IMR-90 (cell line): ENCODE measurements at regions not wholly inside any gene's neighbourhood (a gene's known extent, or its start where the extent isn't known, plus 50 kb on each side); places are given as distances from the start of the nearest gene placed in this dataset.

Experiments used
- ATAC-seq: fragments of 200-7000 bp; cut with Tn5 transposase; 2 replicates; pipeline ENCODE4 v1.9.1; 2020; ENCODE audit warnings: low read depth, mild to moderate bottlenecking, moderate library complexity
- BruUV-seq: library from RNA; stranded (reverse); fragments of 400-500 nt; replicated peaks from 2 replicates; lab custom pipeline; 2021; lab: Mats Ljungman, UMichigan
- CTCF ChIA-PET: fragments of 300-600 bp; formaldehyde crosslinking; extraction: SDS; loops from one replicate; lab custom pipeline; 2021; ENCODE audit warnings: antibody characterized with exemption; lab: Yijun Ruan, JAX
- POLR2A ChIA-PET: fragments of 300-600 bp; sonication (Branson Sonifier 250); formaldehyde crosslinking; loops from one replicate; lab custom pipeline; 2022; ENCODE audit warnings: antibody characterized with exemption; ENCODE audit not compliant: unreplicated experiment; lab: Charles Lee
- DNase-seq: peaks from one replicate; pipeline ENCODE4 v3.0.0; 2013
- H2AFZ ChIP-seq: replicated peaks from 2 replicates; pipeline ENCODE3; 2013; ENCODE audit warnings: low read length, mild to moderate bottlenecking; ENCODE audit not compliant: poor library complexity
- H2AK5ac ChIP-seq: 2 replicates; pipeline ENCODE4 v1.6.1; 2013; ENCODE audit warnings: low read depth, low read length, inconsistent platforms
- H2AK9ac ChIP-seq: replicated peaks from 2 replicates; pipeline ENCODE3; 2013; ENCODE audit warnings: mild to moderate bottlenecking, low read depth, low read length, moderate library complexity; ENCODE audit not compliant: poor library complexity
- H2BK120ac ChIP-seq: 2 replicates; pipeline ENCODE4 v1.6.1; 2013; ENCODE audit warnings: low read depth, low read length, inconsistent platforms
- H2BK15ac ChIP-seq: 3 replicates; pipeline ENCODE4 v1.6.1; 2013; ENCODE audit warnings: low read depth, low read length, inconsistent platforms
- H2BK20ac ChIP-seq: 2 replicates; pipeline ENCODE4 v1.6.1; 2013; ENCODE audit warnings: low read depth, mild to moderate bottlenecking, inconsistent platforms, low read length, moderate library complexity
- H2BK5ac ChIP-seq: 2 replicates; pipeline ENCODE4 v1.6.1; 2013; ENCODE audit warnings: mild to moderate bottlenecking, low read depth, low read length, inconsistent platforms; ENCODE audit not compliant: poor library complexity, severe bottlenecking
- H3K14ac ChIP-seq: replicated peaks from 2 replicates; pipeline ENCODE4 v1.6.1; 2013; ENCODE audit warnings: low read depth, low read length, inconsistent platforms
- H3K18ac ChIP-seq: 2 replicates; pipeline ENCODE4 v1.6.1; 2013; ENCODE audit warnings: low read depth, low read length, control low read depth
- H3K23ac ChIP-seq: 2 replicates; pipeline ENCODE4 v1.6.1; 2013; ENCODE audit warnings: low read depth, low read length, inconsistent platforms
- H3K27ac ChIP-seq: 2 replicates; pipeline ENCODE4 v1.5.1; 2013; ENCODE audit warnings: mild to moderate bottlenecking, control low read depth, low read length; ENCODE audit not compliant: insufficient read depth
- H3K27me3 ChIP-seq: 2 replicates; pipeline ENCODE4 v1.6.1; 2013; ENCODE audit warnings: low read length; ENCODE audit not compliant: control insufficient read depth, insufficient read depth
- H3K36me3 ChIP-seq: 2 replicates; pipeline ENCODE4 v1.6.1; 2013; ENCODE audit warnings: low read length, mixed read lengths; ENCODE audit not compliant: control insufficient read depth, insufficient read depth
- H3K4ac ChIP-seq: 2 replicates; pipeline ENCODE4 v1.6.1; 2013; ENCODE audit warnings: low read depth, low read length, inconsistent platforms
- H3K4me1 ChIP-seq: 2 replicates; pipeline ENCODE4 v1.6.1; 2013; ENCODE audit warnings: low read length, mixed read lengths; ENCODE audit not compliant: control insufficient read depth, insufficient read depth
- H3K4me2 ChIP-seq: 2 replicates; pipeline ENCODE4 v1.6.1; 2013; ENCODE audit warnings: low read depth, mild to moderate bottlenecking, control low read depth, low read length, moderate library complexity
- H3K4me3 ChIP-seq: 2 replicates; pipeline ENCODE4 v1.5.1; 2013; ENCODE audit warnings: low read depth, mild to moderate bottlenecking, control low read depth, low read length, moderate library complexity; ENCODE audit not compliant: insufficient read depth
- H3K56ac ChIP-seq: 2 replicates; pipeline ENCODE4 v1.6.1; 2013; ENCODE audit warnings: low read length, inconsistent platforms; ENCODE audit not compliant: insufficient read depth; ENCODE audit errors: extremely low read depth
- H3K79me1 ChIP-seq, 2 experiments: 2 replicates each; pipeline ENCODE4 v1.6.1; 2013; ENCODE audit warnings: low read length in 2 of 2, inconsistent platforms in 1 of 2, low read depth in 1 of 2
- H3K9ac ChIP-seq: 2 replicates; pipeline ENCODE4 v1.6.1; 2013; ENCODE audit warnings: low read depth, low read length, control low read depth
- H3K9me1 ChIP-seq: 2 replicates; pipeline ENCODE4 v1.6.1; 2013; ENCODE audit warnings: low read length, inconsistent platforms; ENCODE audit not compliant: insufficient read depth
- H3K9me3 ChIP-seq: 2 replicates; pipeline ENCODE4 v1.6.1; 2013; ENCODE audit warnings: low read length; ENCODE audit not compliant: control insufficient read depth, insufficient read depth
- H4K20me1 ChIP-seq: 2 replicates; pipeline ENCODE4 v1.6.1; 2013; ENCODE audit warnings: low read length, inconsistent platforms; ENCODE audit not compliant: insufficient read depth
- H4K5ac ChIP-seq: 2 replicates; pipeline ENCODE4 v1.6.1; 2013; ENCODE audit warnings: mild to moderate bottlenecking, low read depth, low read length, control low read depth
- H4K8ac ChIP-seq, 2 experiments: 2 replicates each; pipeline ENCODE4 v1.6.1; 2013; ENCODE audit warnings: low read depth in 2 of 2, low read length in 2 of 2, control low read depth in 1 of 2, inconsistent platforms in 1 of 2
- H4K91ac ChIP-seq: 2 replicates; pipeline ENCODE4 v1.6.1; 2013; ENCODE audit warnings: low read depth, low read length, inconsistent platforms; ENCODE audit not compliant: insufficient read depth
- BHLHE40 ChIP-seq: fragments of 150-350 bp; IDR thresholded peaks from 2 replicates; pipeline ENCODE4 v1.6.1; 2016; ENCODE audit warnings: mild to moderate bottlenecking, low read depth, low read length
- CEBPB ChIP-seq: IDR thresholded peaks from 2 replicates; pipeline ENCODE4 v1.6.1; 2012; ENCODE audit warnings: low read depth, low read length, improper control_type of control experiment
- CHD1 ChIP-seq: IDR thresholded peaks from 2 replicates; pipeline ENCODE4 v1.6.1; 2012; ENCODE audit warnings: low read depth, low read length, improper control_type of control experiment
- CTCF ChIP-seq: conservative IDR thresholded peaks from 2 replicates; pipeline ENCODE4 v1.5.1; 2012; ENCODE audit warnings: mild to moderate bottlenecking, low read depth, low read length, improper control_type of control experiment
- FOS ChIP-seq: fragments of 150-350 bp; IDR thresholded peaks from 2 replicates; pipeline ENCODE4 v1.6.1; 2016; ENCODE audit warnings: low read depth, low read length
- MAFK ChIP-seq: IDR thresholded peaks from 2 replicates; pipeline ENCODE4 v1.6.1; 2012; ENCODE audit warnings: low read depth, low read length, improper control_type of control experiment
- MAZ ChIP-seq: IDR thresholded peaks from 2 replicates; pipeline ENCODE4 v1.6.1; 2012; ENCODE audit warnings: low read depth, mild to moderate bottlenecking, low read length, improper control_type of control experiment, moderate library complexity, borderline replicate concordance
- MXI1 ChIP-seq: IDR thresholded peaks from 2 replicates; pipeline ENCODE4 v1.6.1; 2012; ENCODE audit warnings: low read depth, mild to moderate bottlenecking, low read length, moderate library complexity, borderline replicate concordance
- NFE2L2 ChIP-seq: fragments of 150-350 bp; IDR thresholded peaks from 2 replicates; pipeline ENCODE4 v1.6.1; 2016; ENCODE audit warnings: low read depth, mild to moderate bottlenecking, low read length
- POLR2A ChIP-seq: IDR thresholded peaks from 2 replicates; pipeline ENCODE4 v1.6.1; 2012; ENCODE audit warnings: mild to moderate bottlenecking, low read depth, low read length
- RAD21 ChIP-seq: IDR thresholded peaks from 2 replicates; pipeline ENCODE4 v1.6.1; 2012; ENCODE audit warnings: low read length, improper control_type of control experiment
- RCOR1 ChIP-seq: IDR thresholded peaks from 2 replicates; pipeline ENCODE4 v1.6.1; 2012; ENCODE audit warnings: mild to moderate bottlenecking, low read length, improper control_type of control experiment; ENCODE audit not compliant: insufficient replicate concordance
- RFX5 ChIP-seq: IDR thresholded peaks from 2 replicates; pipeline ENCODE4 v1.8.0; 2012; ENCODE audit warnings: low read depth, mild to moderate bottlenecking, low read length, moderate library complexity
- SMC3 ChIP-seq: fragments of 150-350 bp; IDR thresholded peaks from 2 replicates; pipeline ENCODE4 v1.6.1; 2016; ENCODE audit warnings: low read depth, mild to moderate bottlenecking, antibody characterized with exemption, low read length, moderate library complexity
- WGBS, 2 experiments: methylation state at CpG; one replicate each; pipeline versions ENCODE4 v1.1.5 to v1.1.7; 2013; ENCODE audit warnings: missing lambda C conversion rate in 2 of 2; ENCODE audit not compliant: insufficient read length in 1 of 2; ENCODE audit errors: extremely low coverage in 2 of 2; 5-methylcytosine and 5-hydroxymethylcytosine counted together
- dilution Hi-C: fragments of 300-500 bp; cut with HindIII; formaldehyde crosslinking; loops from one replicate; pipeline ENCODE4 v1.14.3; 2018; ENCODE audit warnings: low sequenced_read_pairs; ENCODE audit not compliant: unreplicated experiment
- in situ Hi-C: fragments of 300-500 bp; cut with MboI; formaldehyde crosslinking; loops from 3 replicates; pipeline ENCODE4 v1.14.3; 2019; ENCODE audit warnings: low sequenced_read_pairs, inconsistent platforms, mixed read lengths
- intact Hi-C: fragments of 100-400 bp; cut with micrococcal nuclease; formaldehyde crosslinking; loops from 2 replicates; pipeline ENCODE4 v1.10.0; 2022
- TF ChIP-seq, protein P1 (sequence below): fragments of 150-350 bp; IDR thresholded peaks from 2 replicates; pipeline ENCODE4 v1.6.1; 2016; ENCODE audit warnings: low read depth, mild to moderate bottlenecking, low read length, moderate library complexity, borderline replicate concordance
- TF ChIP-seq, protein P2 (sequence below): fragments of 150-350 bp; IDR thresholded peaks from 2 replicates; pipeline ENCODE4 v1.6.1; 2017; ENCODE audit warnings: mild to moderate bottlenecking, antibody characterized with exemption, low read length, low read depth

DNA sequence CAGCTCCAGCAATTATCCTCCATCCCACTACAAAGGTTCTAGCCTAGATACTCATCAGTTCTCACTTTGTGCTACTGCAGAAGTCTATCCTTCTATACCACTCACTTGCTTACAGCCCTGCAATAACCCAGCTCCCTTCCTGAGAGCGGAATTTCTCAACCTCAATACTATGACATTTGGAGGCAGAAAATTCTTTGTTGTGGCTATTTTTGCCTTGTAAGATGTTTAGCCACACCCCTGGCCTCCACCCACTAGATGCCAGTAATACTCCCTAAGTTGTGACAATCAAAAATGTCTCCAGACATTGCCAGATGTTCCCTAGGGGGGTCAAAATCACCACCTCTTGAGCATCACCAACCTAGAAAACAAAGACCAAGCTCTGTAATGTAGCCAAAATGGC lies 149.5 kb downstream of the QDPR start:
- H3K4me3 ChIP-seq = no peak overlapping the region
- BruUV-seq = no TSS peak
- no peak for ATAC-seq
- no peaks in the 10 kb centered on the region for H3K36me3 ChIP-seq
- H2BK20ac ChIP-seq = no peak overlapping the region
- H3K9me3 ChIP-seq = no peaks in the 10 kb centered on the region; the same call in 1 of the 2 replicates
- 0 out of 2 replicates have a peak overlapping the region, but pooled peaks have one; percentile 1 for H3K56ac ChIP-seq
- H3K4me1 ChIP-seq = no peaks in the 10 kb centered on the region
- H3K27me3 ChIP-seq = peaks cover 19% of the 10 kb centered on the region
- ChIA-PET POLR2A (no interaction called here), CTCF (interaction anchor here (0.6 kb wide), 1 partner anchor 22 kb away, joined by 5 read pairs; no protein-coding TSS in a partner anchor)
- TF ChIP-seq RAD21 (no peak), SMC3 (no peak), BHLHE40 (no peak), RFX5 (no peak), CTCF (no peak), MXI1 (no peak), POLR2A (no peak), CHD1 (no peak), NFE2L2 (no peak), MAFK (no peak), CEBPB (no peak), FOS (no peak), RCOR1 (no peak), MAZ (no peak)
- TF ChIP-seq, protein P1, sequence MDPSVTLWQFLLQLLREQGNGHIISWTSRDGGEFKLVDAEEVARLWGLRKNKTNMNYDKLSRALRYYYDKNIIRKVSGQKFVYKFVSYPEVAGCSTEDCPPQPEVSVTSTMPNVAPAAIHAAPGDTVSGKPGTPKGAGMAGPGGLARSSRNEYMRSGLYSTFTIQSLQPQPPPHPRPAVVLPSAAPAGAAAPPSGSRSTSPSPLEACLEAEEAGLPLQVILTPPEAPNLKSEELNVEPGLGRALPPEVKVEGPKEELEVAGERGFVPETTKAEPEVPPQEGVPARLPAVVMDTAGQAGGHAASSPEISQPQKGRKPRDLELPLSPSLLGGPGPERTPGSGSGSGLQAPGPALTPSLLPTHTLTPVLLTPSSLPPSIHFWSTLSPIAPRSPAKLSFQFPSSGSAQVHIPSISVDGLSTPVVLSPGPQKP = no peak
- TF ChIP-seq, protein P2, sequence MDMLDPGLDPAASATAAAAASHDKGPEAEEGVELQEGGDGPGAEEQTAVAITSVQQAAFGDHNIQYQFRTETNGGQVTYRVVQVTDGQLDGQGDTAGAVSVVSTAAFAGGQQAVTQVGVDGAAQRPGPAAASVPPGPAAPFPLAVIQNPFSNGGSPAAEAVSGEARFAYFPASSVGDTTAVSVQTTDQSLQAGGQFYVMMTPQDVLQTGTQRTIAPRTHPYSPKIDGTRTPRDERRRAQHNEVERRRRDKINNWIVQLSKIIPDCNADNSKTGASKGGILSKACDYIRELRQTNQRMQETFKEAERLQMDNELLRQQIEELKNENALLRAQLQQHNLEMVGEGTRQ = no peak
- no peak overlapping the region for H2AFZ ChIP-seq
- H2BK5ac ChIP-seq = no peak overlapping the region
- no peak overlapping the region for H3K23ac ChIP-seq
- no peak overlapping the region for H2BK120ac ChIP-seq
- dilution Hi-C loops (no loop called here), intact Hi-C loops (no loop called here), in situ Hi-C loops (no loop called here)
- no peak overlapping the region for H3K4me2 ChIP-seq
- H3K9ac ChIP-seq = no peak overlapping the region
- H2AK5ac ChIP-seq = no peak overlapping the region
- WGBS, 2 experiments = no CpG with 5 or more reads among the region's 1 CpG
- no peak overlapping the region for H4K5ac ChIP-seq
- no peak overlapping the region for H4K91ac ChIP-seq
- H3K27ac ChIP-seq = no peak overlapping the region
- no peak overlapping the region for H3K14ac ChIP-seq
- H4K8ac ChIP-seq = no peak overlapping the region
- no peaks in the 10 kb centered on the region for H3K9me1 ChIP-seq
- DNase-seq = no peak
- no peak overlapping the region for H2AK9ac ChIP-seq
- no peak overlapping the region for H3K18ac ChIP-seq
- no peak overlapping the region for H2BK15ac ChIP-seq
- H3K79me1 ChIP-seq = no peaks in the 10 kb centered on the region
- no peak overlapping the region for H3K4ac ChIP-seq
- no peaks in the 10 kb centered on the region for H4K20me1 ChIP-seq
